ENCODE measurements at regions not wholly inside any gene's neighbourhood (a gene's known extent, or its start where the extent isn't known, plus 50 kb on each side); places are given as distances from the start of the nearest gene placed in this dataset.
"Not testable (repeated sequence)": the region's sequence is repeated elsewhere in the genome, so short reads cannot be mapped to it uniquely, and the experiment has no call there.

DNA sequence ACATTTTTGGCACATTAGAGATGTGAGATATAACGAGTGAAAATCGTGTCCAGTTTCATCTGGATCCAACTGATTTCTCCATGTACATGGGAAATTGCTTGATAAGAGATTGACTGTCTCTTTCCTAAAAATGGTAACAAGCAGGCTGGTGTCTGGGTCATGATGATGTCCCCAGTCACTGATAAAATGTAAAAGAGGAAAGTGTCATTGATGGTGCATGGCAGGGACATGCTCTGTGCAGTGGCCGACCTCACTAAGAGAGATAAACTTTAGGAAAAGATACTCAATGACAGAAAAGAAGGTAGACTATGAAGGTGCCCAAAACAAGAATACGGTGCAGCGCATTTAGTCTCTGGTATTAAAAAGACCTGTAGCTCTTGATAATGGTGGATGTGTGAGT lies 1517.5 kb downstream of the RPIA start:
- Histone ChIP-seq H3K9me3 (no peaks in the 10 kb centered on the region), H3K36me3 (no peaks in the 10 kb centered on the region), H3K27ac (no peak overlapping the region), H3K4me3 (no peak overlapping the region), H3K4me1 (no peaks in the 10 kb centered on the region), H3K27me3 (peaks cover 18% of the 10 kb centered on the region)
- no peak for ATAC-seq
- no peak for TF ChIP-seq POLR2A (IDR thresholded peaks at IDR 0.05)
- TF ChIP-seq, protein P1, sequence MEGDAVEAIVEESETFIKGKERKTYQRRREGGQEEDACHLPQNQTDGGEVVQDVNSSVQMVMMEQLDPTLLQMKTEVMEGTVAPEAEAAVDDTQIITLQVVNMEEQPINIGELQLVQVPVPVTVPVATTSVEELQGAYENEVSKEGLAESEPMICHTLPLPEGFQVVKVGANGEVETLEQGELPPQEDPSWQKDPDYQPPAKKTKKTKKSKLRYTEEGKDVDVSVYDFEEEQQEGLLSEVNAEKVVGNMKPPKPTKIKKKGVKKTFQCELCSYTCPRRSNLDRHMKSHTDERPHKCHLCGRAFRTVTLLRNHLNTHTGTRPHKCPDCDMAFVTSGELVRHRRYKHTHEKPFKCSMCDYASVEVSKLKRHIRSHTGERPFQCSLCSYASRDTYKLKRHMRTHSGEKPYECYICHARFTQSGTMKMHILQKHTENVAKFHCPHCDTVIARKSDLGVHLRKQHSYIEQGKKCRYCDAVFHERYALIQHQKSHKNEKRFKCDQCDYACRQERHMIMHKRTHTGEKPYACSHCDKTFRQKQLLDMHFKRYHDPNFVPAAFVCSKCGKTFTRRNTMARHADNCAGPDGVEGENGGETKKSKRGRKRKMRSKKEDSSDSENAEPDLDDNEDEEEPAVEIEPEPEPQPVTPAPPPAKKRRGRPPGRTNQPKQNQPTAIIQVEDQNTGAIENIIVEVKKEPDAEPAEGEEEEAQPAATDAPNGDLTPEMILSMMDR (IDR thresholded peaks at IDR 0.05): no peak
- no peak for TF ChIP-seq POLR2AphosphoS5 (IDR thresholded peaks at IDR 0.05)
- no peak for TF ChIP-seq EP300 (IDR thresholded peaks at IDR 0.05)
- WGBS, 2 donors (ENCODE audit: low coverage in 1 of 2): 86 to 87% methylated on average over 3 to 4 of the region's 5 CpGs

DNA sequence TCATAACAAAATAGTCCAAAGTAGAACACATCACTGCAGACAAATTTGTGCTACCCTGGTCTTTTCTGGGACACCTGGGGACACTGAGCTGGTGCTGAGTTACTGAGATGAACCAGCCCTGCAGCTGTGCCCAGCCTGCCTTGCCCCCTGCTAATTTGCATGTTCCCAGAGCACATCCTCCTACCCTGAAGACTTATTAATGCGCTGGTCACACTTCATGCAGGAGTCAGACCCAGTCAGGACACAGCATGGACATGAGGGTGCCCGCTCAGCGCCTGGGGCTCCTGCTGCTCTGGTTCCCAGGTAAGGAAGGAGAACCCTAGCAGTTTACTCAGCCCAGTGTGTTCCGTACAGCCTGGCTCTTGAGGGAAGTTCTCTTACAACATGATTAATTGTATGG lies 1518.3 kb downstream of the RPIA start:
- Histone ChIP-seq H3K9me3 (no peaks in the 10 kb centered on the region), H3K27ac (no peak overlapping the region), H3K4me3 (no peak overlapping the region), H3K4me1 (no peaks in the 10 kb centered on the region), H3K36me3 (no peaks in the 10 kb centered on the region), H3K27me3 (peaks cover 16% of the 10 kb centered on the region)
- 72% methylated on average over 2 of the region's 4 CpGs; no CpG with 5 or more reads in 1 of the 2 donors for WGBS, 2 donors (ENCODE audit: low coverage in 1 of 2)
- ATAC-seq: no peak
- TF ChIP-seq, protein P1 (IDR thresholded peaks at IDR 0.05): no peak
- TF ChIP-seq POLR2A (IDR thresholded peaks at IDR 0.05) (no peak), POLR2AphosphoS5 (IDR thresholded peaks at IDR 0.05) (no peak), EP300 (IDR thresholded peaks at IDR 0.05) (no peak)

DNA sequence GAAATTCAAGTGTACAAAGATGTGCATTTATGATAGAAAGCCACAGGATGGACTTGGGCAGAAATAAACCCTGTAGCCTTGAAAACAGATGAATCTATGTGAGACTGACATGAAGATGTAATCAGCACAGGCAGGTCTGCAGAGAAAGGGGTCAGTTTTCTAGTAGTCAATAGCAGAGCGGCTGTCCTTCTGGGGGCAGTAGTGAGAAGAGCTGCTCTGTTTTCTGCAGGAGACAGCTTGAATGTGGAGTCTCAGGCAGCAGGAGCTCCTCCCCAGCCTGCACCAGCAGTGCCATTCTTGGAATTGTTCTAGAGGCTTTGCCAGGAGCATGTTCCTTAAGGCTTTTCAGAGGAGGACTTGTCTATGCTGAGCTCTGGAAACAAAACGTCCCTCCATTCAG lies 1524.4 kb downstream of the RPIA start:
- not testable (repeated sequence) for H3K9me3 ChIP-seq, H3K27ac ChIP-seq, H3K27me3 ChIP-seq, H3K4me1 ChIP-seq, ATAC-seq, H3K36me3 ChIP-seq, H3K4me3 ChIP-seq
- WGBS, 2 donors (ENCODE audit: low coverage in 1 of 2): 33 to 60% methylated on average over 1 of the region's 2 CpGs

DNA sequence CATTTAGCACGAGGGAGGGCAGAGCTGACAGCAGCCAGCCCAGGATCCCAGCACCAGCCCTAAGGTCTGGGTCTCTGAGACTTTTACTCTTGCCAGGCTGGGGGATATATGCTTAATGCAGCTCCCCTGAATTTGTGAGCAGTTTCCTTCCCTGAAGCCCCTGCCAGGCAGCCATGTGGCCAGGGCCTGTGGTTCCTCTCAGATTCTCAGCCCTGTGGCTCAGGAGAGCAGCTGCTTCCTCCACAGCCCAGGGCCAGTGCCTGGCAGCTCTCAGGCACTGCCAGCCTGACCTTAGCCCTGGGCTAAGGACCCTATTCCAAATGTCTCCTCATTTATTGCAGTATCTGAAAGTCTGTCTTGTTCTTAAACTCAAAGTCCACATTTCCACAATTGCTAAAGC lies 1525.3 kb downstream of the RPIA start:
- ATAC-seq, H3K4me3 ChIP-seq, H3K4me1 ChIP-seq, H3K36me3 ChIP-seq, H3K9me3 ChIP-seq, H3K27ac ChIP-seq, H3K27me3 ChIP-seq: not testable (repeated sequence)
- 0% methylated on average over 1 of the region's 1 CpG; no CpG with 5 or more reads in 1 of the 2 donors for WGBS, 2 donors (ENCODE audit: low coverage in 1 of 2)

DNA sequence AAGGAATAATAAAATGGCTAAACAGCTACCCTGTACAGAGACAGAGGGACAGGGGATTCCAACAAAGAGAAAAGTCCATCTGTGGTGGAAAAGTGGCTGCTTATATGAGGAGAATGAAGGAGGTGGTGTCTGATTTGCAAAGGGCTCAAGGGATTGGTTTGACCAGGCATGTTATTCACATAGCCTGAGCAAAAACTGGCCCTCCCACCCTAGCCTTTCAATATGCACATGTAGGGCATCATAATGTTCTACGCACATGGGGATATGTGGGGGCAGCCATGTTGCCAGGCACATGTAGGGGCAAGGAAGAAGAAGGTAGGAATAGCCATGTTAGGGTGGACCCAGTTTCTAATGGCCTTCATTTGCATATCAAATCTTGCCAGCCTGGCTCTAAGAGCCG lies 1527.1 kb downstream of the RPIA start:
- H3K4me3 ChIP-seq, H3K9me3 ChIP-seq, H3K36me3 ChIP-seq, ATAC-seq, H3K27ac ChIP-seq, H3K27me3 ChIP-seq, H3K4me1 ChIP-seq: not testable (repeated sequence)
- WGBS, 2 donors (ENCODE audit: low coverage in 1 of 2): no CpG with 5 or more reads among the region's 2 CpGs

DNA sequence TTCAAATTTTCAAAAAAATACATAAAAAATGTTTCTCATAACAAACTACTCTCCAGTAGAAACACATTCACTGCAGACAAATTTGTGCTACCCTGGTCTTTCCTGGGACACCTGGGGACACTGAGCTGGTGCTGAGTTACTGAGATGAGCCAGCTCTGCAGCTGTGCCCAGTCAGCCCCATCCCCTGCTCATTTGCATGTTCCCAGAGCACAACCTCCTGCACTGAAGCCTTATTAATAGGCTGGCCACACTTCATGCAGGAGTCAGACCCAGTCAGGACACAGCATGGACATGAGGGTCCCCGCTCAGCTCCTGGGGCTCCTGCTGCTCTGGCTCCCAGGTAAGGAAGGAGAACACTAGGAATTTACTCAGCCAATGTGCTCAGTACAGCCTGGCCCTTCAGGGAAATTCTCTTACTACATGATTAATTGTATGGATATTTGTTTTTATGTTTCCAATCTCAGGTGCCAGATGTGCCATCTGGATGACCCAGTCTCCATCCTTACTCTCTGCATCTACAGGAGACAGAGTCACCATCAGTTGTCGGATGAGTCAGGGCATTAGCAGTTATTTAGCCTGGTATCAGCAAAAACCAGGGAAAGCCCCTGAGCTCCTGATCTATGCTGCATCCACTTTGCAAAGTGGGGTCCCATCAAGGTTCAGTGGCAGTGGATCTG lies 1529.3 kb downstream of the RPIA start:
- not testable (repeated sequence) for H3K27me3 ChIP-seq, H3K27ac ChIP-seq, H3K36me3 ChIP-seq, H3K4me3 ChIP-seq, H3K4me1 ChIP-seq, ATAC-seq, H3K9me3 ChIP-seq
- no CpG with 5 or more reads among the region's 2 CpGs for WGBS, 2 donors (ENCODE audit: low coverage in 1 of 2)

DNA sequence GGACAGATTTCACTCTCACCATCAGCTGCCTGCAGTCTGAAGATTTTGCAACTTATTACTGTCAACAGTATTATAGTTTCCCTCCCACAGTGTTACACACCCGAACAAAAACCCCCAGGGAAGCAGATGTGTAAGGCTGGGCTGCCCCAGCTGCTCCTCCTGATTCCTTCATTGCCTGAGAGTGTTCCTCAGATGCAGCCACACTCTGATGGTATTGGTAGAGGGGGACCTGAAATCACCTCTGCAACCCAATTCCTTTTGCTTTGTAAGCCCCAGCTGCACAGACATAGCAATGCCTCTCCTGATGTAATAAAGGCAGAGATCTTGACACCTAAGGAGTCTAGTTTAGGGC lies 1529.8 kb downstream of the RPIA start:
- Histone ChIP-seq H3K4me3 (no peak overlapping the region), H3K27ac (no peak overlapping the region), H3K4me1 (no peaks in the 10 kb centered on the region), H3K9me3 (no peaks in the 10 kb centered on the region), H3K36me3 (no peaks in the 10 kb centered on the region), H3K27me3 (peaks cover 9% of the 10 kb centered on the region)
- no peak for ATAC-seq
- WGBS, 2 donors (ENCODE audit: low coverage in 1 of 2): no CpG with 5 or more reads among the region's 1 CpG
- no peak for TF ChIP-seq EP300 (IDR thresholded peaks at IDR 0.05)
- no peak for TF ChIP-seq POLR2AphosphoS5 (IDR thresholded peaks at IDR 0.05)
- TF ChIP-seq, protein P1 (IDR thresholded peaks at IDR 0.05): no peak
- TF ChIP-seq POLR2A (IDR thresholded peaks at IDR 0.05): no peak

DNA sequence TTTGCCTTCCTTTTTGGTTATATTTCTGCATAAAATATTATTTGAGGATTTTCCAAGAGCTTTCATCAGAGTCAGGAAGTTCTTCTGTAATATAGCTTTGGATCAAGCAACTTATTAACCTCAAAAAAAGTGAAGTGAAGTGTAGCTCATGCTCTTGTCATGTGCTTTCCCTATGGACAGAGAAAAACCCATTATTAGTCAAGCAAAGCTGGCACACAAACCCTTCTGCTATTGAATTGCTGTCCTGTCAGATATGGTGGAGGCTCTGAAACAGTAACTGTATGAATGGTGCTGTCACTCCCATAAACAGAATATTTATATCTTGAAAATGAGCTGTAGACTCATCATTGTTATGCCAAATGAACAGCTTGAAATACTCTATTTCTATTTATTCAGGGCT lies 1533.3 kb downstream of the RPIA start:
- not testable (repeated sequence) for H3K4me3 ChIP-seq, ATAC-seq, H3K27me3 ChIP-seq, H3K27ac ChIP-seq, H3K4me1 ChIP-seq, H3K36me3 ChIP-seq, H3K9me3 ChIP-seq

Measured in gastroesophageal sphincter (tissue), 4 donors.